GM12878 (cell line): ENCODE measurements at regions not wholly inside any gene's neighbourhood (a gene's known extent, or its start where the extent isn't known, plus 50 kb on each side); places are given as distances from the start of the nearest gene placed in this dataset.

Experiments
- ATAC-seq: fragments of 200-7000 bp; cut with Tn5 transposase; 3 replicates; pipeline ENCODE4 v1.9.1; 2020; ENCODE audit warnings: mild to moderate bottlenecking, moderate library complexity
- BruUV-seq: library from RNA; stranded (reverse); fragments of 400-500 nt; replicated peaks from 2 replicates; lab custom pipeline; 2021; lab: Mats Ljungman, UMichigan
- CTCF ChIA-PET: fragments of 300-600 bp; sonication (Branson Sonifier 250); formaldehyde crosslinking; extraction: SDS; loops from one replicate; lab custom pipeline; 2021; ENCODE audit warnings: inconsistent platforms; lab: Yijun Ruan, JAX
- POLR2A ChIA-PET: fragments of 350-600 bp; formaldehyde crosslinking; extraction: SDS; loops from one replicate; lab custom pipeline; 2021; ENCODE audit warnings: inconsistent platforms; lab: Charles Lee
- RAD21 ChIA-PET: fragments of 300-600 bp; sonication (Branson Sonifier 250); formaldehyde crosslinking; loops from one replicate; lab custom pipeline; 2023; ENCODE audit warnings: antibody characterized with exemption; ENCODE audit not compliant: unreplicated experiment; lab: Charles Lee
- SMC1A ChIA-PET: fragments of 300-600 bp; sonication (Branson Sonifier 250); formaldehyde crosslinking; loops from one replicate; lab custom pipeline; 2023; ENCODE audit not compliant: unreplicated experiment, uncharacterized antibody; lab: Charles Lee
- DNase-seq: peaks from one replicate; pipeline ENCODE4 v3.0.0-alpha.2; 2011; ENCODE audit warnings: low read depth, low spot score
- FAIRE-seq: peaks from 3 replicates; lab custom pipeline; 2011; peaks lifted over from hg19 to GRCh38; lab: Jason Lieb, UNC
- H2AFZ ChIP-seq: 2 replicates; pipeline ENCODE4 v1.6.0; 2011; ENCODE audit warnings: low read depth, low read length, control low read depth; ENCODE audit not compliant: control insufficient read depth
- H3K27ac ChIP-seq: 2 replicates; pipeline ENCODE4 v1.5.1; 2011; ENCODE audit warnings: control low read depth; ENCODE audit not compliant: control insufficient read depth, insufficient read depth
- H3K27me3 ChIP-seq, 2 experiments: replicated peaks in 1 of 2; 2 replicates each; pipeline versions ENCODE4 v1.6.0 to v1.6.1; 2011; ENCODE audit warnings: low read length in 1 of 2; ENCODE audit not compliant: control insufficient read depth in 2 of 2, insufficient read depth in 2 of 2
- H3K36me3 ChIP-seq, 2 experiments: 2 replicates each; pipeline ENCODE4 v1.5.1; 2011; ENCODE audit warnings: low read length in 1 of 2; ENCODE audit not compliant: control insufficient read depth in 2 of 2, insufficient read depth in 2 of 2
- H3K4me1 ChIP-seq: 2 replicates; pipeline ENCODE4 v1.6.1; 2011; ENCODE audit warnings: mild to moderate bottlenecking, low read length, moderate library complexity, mixed read lengths; ENCODE audit not compliant: control insufficient read depth, insufficient read depth
- H3K4me2 ChIP-seq: 2 replicates; pipeline ENCODE4 v1.6.0; 2011; ENCODE audit warnings: control low read depth; ENCODE audit not compliant: control insufficient read depth, insufficient read depth
- H3K4me3 ChIP-seq: fragments of 200-600 bp; sonication (generic); 2 replicates; pipeline ENCODE4 v1.5.1; 2016
- H3K79me2 ChIP-seq: 2 replicates; pipeline ENCODE4 v1.6.0; 2011; ENCODE audit warnings: low read length; ENCODE audit not compliant: control insufficient read depth, insufficient read depth
- H3K9ac ChIP-seq: 2 replicates; pipeline ENCODE4 v1.8.0; 2011; ENCODE audit warnings: low read length, control low read depth, mixed read lengths; ENCODE audit not compliant: control insufficient read depth, insufficient read depth
- H3K9me3 ChIP-seq: replicated peaks from 3 replicates; pipeline ENCODE4 v1.5.1; 2011; ENCODE audit warnings: mild to moderate bottlenecking, low read length; ENCODE audit not compliant: control insufficient read depth, insufficient read depth
- H4K20me1 ChIP-seq: 2 replicates; pipeline ENCODE4 v1.6.0; 2011; ENCODE audit not compliant: control insufficient read depth, insufficient read depth
- BACH1 ChIP-seq: fragments of 450-650 bp; IDR thresholded peaks from 2 replicates; pipeline ENCODE4 v1.6.1; 2017; ENCODE audit warnings: mild to moderate bottlenecking, borderline replicate concordance
- CBX5 ChIP-seq: sonication (generic); IDR thresholded peaks from 2 replicates; pipeline ENCODE4 v1.6.1; 2016; ENCODE audit warnings: low read depth, moderate library complexity, mild to moderate bottlenecking, inconsistent platforms
- EED ChIP-seq: sonication (generic); IDR thresholded peaks from 2 replicates; pipeline ENCODE4 v1.6.1; 2016; ENCODE audit warnings: antibody characterized with exemption, low read depth
- PAX8 ChIP-seq: fragments of 450-650 bp; IDR thresholded peaks from 2 replicates; pipeline ENCODE4 v1.6.1; 2017; ENCODE audit warnings: mild to moderate bottlenecking, moderate library complexity
- RAD51 ChIP-seq: fragments of 450-650 bp; IDR thresholded peaks from 2 replicates; pipeline ENCODE4 v1.6.1; 2016; ENCODE audit warnings: moderate library complexity, mild to moderate bottlenecking, inconsistent platforms
- TBL1XR1 ChIP-seq: IDR thresholded peaks from 2 replicates; pipeline ENCODE4 v1.6.1; 2012; ENCODE audit warnings: low read depth, low read length, improper control_type of control experiment
- ZBTB40 ChIP-seq: fragments of 450-650 bp; IDR thresholded peaks from 2 replicates; pipeline ENCODE4 v1.6.1; 2016; ENCODE audit warnings: mild to moderate bottlenecking, moderate library complexity, borderline replicate concordance
- WGBS: methylation state at CpG from one replicate; pipeline ENCODE4 v1.1.6; 2016; ENCODE audit warnings: low lambda C conversion rate; ENCODE audit not compliant: insufficient replicate concordance, insufficient coverage; ENCODE audit errors: missing lambda C conversion rate; 5-methylcytosine and 5-hydroxymethylcytosine counted together
- in situ Hi-C: fragments of 300-500 bp; cut with MboI; formaldehyde crosslinking; loops from 9 replicates; pipeline ENCODE4 v1.14.3; 2018; ENCODE audit warnings: mixed read lengths
- intact Hi-C: fragments of 100-400 bp; cut with micrococcal nuclease; formaldehyde crosslinking; loops from one replicate; pipeline ENCODE4 v1.14.2; 2022; ENCODE audit not compliant: unreplicated experiment
- TF ChIP-seq, protein P1 (sequence below): IDR thresholded peaks from 2 replicates; pipeline ENCODE4 v1.6.1; 2012; ENCODE audit warnings: improper control_type of control experiment, low read depth, low read length; ENCODE audit not compliant: insufficient replicate concordance
- TF ChIP-seq, protein P2 (sequence below): fragments of 450-650 bp; formaldehyde crosslinking; IDR thresholded peaks from 2 replicates; pipeline ENCODE4 v1.4.0; 2022; ENCODE audit warnings: mild to moderate bottlenecking, moderate library complexity

DNA sequence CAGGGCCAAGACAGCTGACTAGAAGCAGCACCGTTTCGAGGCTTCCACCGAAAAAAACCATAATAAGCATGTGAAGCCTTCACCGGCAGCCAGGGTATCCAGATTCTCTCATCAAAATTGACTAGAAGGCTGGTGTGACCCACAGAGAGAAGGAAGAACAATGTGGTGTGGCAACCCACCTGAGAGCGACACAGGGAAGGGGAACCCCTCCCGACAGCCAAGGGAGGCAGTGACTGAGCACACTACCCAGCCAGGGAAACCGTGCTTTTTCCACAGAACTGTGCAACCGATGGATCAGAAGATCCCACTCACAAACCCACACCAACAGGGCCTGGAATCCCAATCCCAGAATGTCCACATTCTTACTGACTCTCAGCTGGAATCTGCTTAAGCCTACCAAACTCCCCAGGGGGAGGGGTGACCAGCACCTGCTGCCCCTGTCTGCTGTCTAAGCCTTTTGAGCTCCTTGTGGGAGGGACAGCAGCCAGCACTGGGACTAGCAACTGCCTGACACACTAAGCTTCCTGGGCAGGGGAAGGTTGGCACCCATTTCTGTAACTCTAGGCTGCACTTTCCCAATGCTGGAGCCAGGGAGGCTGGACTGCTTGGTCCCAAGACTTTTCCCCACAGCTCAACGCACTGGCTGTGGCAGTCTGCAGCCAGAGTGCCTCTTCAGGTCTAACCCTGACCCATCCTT is 231.9 kb upstream of the FAM83B start:
- in situ Hi-C loops: no loop called here
- 20% methylated on average over 9 of the region's 9 CpGs for WGBS

More for the DNA sequence above, 231.9 kb upstream of the FAM83B start:
- no peak overlapping the region for H3K4me2 ChIP-seq
- ATAC-seq (no peak), DNase-seq (no peak), FAIRE-seq (no peak)
- no peaks in the 10 kb centered on the region for H4K20me1 ChIP-seq
- no peaks in the 10 kb centered on the region for H3K36me3 ChIP-seq
- H3K4me3 ChIP-seq: no peak overlapping the region
- no TSS peak for BruUV-seq
- H3K79me2 ChIP-seq: no peaks in the 10 kb centered on the region
- H3K9ac ChIP-seq: no peak overlapping the region
- TF ChIP-seq CBX5 (no peak), BACH1 (no peak), EED (no peak), PAX8 (no peak), TBL1XR1 (no peak), ZBTB40 (no peak), RAD51 (no peak)
- TF ChIP-seq, protein P1, sequence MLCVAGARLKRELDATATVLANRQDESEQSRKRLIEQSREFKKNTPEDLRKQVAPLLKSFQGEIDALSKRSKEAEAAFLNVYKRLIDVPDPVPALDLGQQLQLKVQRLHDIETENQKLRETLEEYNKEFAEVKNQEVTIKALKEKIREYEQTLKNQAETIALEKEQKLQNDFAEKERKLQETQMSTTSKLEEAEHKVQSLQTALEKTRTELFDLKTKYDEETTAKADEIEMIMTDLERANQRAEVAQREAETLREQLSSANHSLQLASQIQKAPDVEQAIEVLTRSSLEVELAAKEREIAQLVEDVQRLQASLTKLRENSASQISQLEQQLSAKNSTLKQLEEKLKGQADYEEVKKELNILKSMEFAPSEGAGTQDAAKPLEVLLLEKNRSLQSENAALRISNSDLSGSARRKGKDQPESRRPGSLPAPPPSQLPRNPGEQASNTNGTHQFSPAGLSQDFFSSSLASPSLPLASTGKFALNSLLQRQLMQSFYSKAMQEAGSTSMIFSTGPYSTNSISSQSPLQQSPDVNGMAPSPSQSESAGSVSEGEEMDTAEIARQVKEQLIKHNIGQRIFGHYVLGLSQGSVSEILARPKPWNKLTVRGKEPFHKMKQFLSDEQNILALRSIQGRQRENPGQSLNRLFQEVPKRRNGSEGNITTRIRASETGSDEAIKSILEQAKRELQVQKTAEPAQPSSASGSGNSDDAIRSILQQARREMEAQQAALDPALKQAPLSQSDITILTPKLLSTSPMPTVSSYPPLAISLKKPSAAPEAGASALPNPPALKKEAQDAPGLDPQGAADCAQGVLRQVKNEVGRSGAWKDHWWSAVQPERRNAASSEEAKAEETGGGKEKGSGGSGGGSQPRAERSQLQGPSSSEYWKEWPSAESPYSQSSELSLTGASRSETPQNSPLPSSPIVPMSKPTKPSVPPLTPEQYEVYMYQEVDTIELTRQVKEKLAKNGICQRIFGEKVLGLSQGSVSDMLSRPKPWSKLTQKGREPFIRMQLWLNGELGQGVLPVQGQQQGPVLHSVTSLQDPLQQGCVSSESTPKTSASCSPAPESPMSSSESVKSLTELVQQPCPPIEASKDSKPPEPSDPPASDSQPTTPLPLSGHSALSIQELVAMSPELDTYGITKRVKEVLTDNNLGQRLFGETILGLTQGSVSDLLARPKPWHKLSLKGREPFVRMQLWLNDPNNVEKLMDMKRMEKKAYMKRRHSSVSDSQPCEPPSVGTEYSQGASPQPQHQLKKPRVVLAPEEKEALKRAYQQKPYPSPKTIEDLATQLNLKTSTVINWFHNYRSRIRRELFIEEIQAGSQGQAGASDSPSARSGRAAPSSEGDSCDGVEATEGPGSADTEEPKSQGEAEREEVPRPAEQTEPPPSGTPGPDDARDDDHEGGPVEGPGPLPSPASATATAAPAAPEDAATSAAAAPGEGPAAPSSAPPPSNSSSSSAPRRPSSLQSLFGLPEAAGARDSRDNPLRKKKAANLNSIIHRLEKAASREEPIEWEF: no peak
- TF ChIP-seq, protein P2, sequence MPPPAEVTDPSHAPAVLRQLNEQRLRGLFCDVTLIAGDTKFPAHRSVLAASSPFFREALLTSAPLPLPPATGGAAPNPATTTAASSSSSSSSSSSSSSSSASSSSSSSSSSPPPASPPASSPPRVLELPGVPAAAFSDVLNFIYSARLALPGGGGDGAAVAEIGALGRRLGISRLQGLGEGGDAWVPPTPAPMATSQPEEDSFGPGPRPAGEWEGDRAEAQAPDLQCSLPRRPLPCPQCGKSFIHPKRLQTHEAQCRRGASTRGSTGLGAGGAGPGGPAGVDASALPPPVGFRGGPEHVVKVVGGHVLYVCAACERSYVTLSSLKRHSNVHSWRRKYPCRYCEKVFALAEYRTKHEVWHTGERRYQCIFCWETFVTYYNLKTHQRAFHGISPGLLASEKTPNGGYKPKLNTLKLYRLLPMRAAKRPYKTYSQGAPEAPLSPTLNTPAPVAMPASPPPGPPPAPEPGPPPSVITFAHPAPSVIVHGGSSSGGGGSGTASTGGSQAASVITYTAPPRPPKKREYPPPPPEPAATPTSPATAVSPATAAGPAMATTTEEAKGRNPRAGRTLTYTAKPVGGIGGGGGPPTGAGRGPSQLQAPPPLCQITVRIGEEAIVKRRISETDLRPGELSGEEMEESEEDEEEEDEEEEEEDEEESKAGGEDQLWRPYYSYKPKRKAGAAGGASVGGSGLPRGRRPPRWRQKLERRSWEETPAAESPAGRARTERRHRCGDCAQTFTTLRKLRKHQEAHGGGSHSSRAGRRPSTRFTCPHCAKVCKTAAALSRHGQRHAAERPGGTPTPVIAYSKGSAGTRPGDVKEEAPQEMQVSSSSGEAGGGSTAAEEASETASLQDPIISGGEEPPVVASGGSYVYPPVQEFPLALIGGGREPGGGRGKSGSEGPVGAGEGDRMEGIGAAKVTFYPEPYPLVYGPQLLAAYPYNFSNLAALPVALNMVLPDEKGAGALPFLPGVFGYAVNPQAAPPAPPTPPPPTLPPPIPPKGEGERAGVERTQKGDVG (CRISPR knock-in tag): no peak
- intact Hi-C loops: no loop called here
- H2AFZ ChIP-seq: no peak overlapping the region
- ChIA-PET SMC1A (no interaction called here), RAD21 (no interaction called here), CTCF (no interaction called here), POLR2A (interaction anchor here (0.6 kb wide), 1 partner anchor 118 kb away, joined by 3 read pairs; no protein-coding TSS in a partner anchor)
- no peaks in the 10 kb centered on the region for H3K27me3 ChIP-seq
- H3K27ac ChIP-seq: no peak overlapping the region
- no peaks in the 10 kb centered on the region for H3K4me1 ChIP-seq
- no peaks in the 10 kb centered on the region for H3K9me3 ChIP-seq
